Activated CD4-positive, alpha-beta T cell treated with anti-CD3 and anti-CD28 coated beads, Interleukin-2, amount 10 ng/mL, durations not matched to agents 7 days and 5 days (primary cell): ENCODE measurements at regions not wholly inside any gene's neighbourhood (a gene's known extent, or its start where the extent isn't known, plus 50 kb on each side); places are given as distances from the start of the nearest gene placed in this dataset.
"Not testable (repeated sequence)": the region's sequence is repeated elsewhere in the genome, so short reads cannot be mapped to it uniquely, and the experiment has no call there.

Source experiments
- CTCF ChIA-PET: fragments of 350-600 bp; sonication (Branson Sonifier 250); formaldehyde crosslinking; loops from one replicate; lab custom pipeline; 2021; ENCODE audit warnings: antibody characterized with exemption; lab: Charles Lee
- POLR2A ChIA-PET: fragments of 350-600 bp; sonication (Branson Sonifier 250); formaldehyde crosslinking; loops from one replicate; lab custom pipeline; 2021; ENCODE audit warnings: antibody characterized with exemption; lab: Charles Lee
- DNase-seq: peaks from one replicate; pipeline ENCODE4 v3.0.0-alpha.2; 2020
- H3K27ac Mint-ChIP-seq: one replicate; pipeline ENCODE4 v1.8.0; 2021; ENCODE audit warnings: mild to moderate bottlenecking, moderate library complexity, mixed read lengths
- H3K27me3 Mint-ChIP-seq: one replicate; pipeline ENCODE4 v1.8.0; 2021; ENCODE audit warnings: mixed read lengths
- H3K36me3 Mint-ChIP-seq: one replicate; pipeline ENCODE4 v1.8.0; 2021; ENCODE audit warnings: low read depth, mixed read lengths
- H3K4me1 Mint-ChIP-seq: one replicate; pipeline ENCODE4 v1.8.0; 2021; ENCODE audit warnings: mixed read lengths
- H3K4me3 Mint-ChIP-seq: one replicate; pipeline ENCODE4 v1.8.0; 2021; ENCODE audit warnings: mild to moderate bottlenecking, moderate library complexity, mixed read lengths
- H3K9me3 Mint-ChIP-seq: one replicate; pipeline ENCODE4 v1.8.0; 2021; ENCODE audit warnings: mixed read lengths

DNA sequence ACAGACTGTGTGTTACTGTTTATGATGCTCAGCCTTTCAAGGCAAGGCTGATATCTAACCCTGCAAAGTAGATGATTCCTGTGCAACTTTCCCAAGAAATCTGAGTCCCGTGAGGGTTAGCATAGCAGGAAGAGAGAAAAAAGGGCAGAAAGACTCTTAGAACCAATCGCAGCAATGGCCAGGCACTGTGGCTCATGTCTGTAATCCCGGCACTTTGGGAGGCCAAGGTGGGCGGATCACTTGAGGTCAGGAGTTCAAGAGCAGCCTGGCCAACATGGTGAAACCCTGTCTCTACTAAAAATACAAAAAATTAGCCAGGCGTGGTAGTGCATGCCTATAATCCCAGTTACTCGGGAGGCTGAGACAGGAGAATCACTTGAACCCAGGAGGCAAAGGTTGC lies 124.3 kb upstream of the CDH5 start:
- H3K27ac Mint-ChIP-seq, H3K27me3 Mint-ChIP-seq, H3K4me1 Mint-ChIP-seq, POLR2A ChIA-PET, H3K36me3 Mint-ChIP-seq, DNase-seq, H3K4me3 Mint-ChIP-seq, CTCF ChIA-PET, H3K9me3 Mint-ChIP-seq: not testable (repeated sequence)

DNA sequence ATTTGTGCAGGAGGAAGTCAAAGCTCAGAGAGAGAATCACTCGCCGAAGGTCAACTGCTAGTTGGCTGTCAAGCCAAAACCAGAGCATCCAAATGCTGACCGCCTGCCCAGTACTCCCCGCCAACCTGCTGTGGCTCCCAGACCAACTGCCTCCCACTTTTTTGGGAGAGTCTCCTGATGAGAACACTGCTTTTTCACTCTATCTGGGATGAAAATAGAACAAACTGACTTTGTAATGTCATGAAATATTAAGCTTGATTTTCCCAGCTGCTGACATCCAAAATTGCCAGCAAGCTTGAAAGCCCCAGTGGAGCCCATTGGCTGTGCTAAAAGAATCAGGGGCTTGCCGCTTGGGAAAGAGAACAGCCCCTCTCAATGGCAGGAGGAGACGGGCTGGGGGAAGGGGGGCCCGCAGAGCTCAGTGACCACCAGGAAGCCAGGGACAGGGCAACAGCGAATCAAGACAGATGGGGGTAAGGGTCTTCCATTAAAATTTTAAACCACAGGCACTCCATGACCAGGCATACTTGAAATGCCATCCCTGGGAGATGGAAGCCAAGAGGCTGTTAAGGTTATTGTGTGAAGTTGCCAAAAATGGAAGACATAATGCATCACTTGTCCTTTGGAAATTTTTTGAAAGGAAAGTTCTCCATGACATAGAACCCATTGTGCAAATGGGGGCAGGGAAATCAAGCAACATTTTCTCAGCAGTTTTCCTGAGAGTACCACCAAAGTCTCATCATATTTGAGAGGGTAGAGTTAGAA lies 125.7 kb upstream of the CDH5 start:
- Mint-ChIP-seq H3K9me3 (no peaks in the 10 kb centered on the region), H3K27ac (no peak overlapping the region), H3K36me3 (no peaks in the 10 kb centered on the region), H3K4me3 (no peak overlapping the region), H3K4me1 (no peaks in the 10 kb centered on the region), H3K27me3 (peaks cover 2% of the 10 kb centered on the region)
- no peak for DNase-seq
- ChIA-PET POLR2A (no interaction called here), CTCF (no interaction called here)

DNA sequence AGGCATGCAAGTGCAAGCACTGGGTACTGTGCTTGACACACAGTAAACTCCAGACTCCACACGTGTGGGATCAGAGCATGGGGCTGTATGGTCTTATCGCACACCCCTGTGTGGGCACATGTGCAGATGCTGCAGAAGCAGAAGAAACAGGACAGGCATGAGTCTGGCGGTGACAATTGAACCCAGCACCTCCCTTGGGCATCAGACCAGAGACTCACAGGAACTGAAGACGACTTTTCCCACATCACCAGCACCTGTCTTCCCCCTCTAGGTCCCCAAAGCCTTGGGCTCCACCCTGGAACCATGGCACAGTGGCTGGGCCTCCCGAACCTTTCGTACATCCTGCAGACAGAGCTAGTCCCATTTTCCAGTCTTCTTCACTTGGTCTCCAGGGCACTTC lies 126.4 kb upstream of the CDH5 start:
- DNase-seq, result no peak
- Mint-ChIP-seq H3K27me3 (peaks cover 2% of the 10 kb centered on the region), H3K36me3 (no peaks in the 10 kb centered on the region), H3K9me3 (no peaks in the 10 kb centered on the region), H3K27ac (no peak overlapping the region), H3K4me3 (no peak overlapping the region), H3K4me1 (no peaks in the 10 kb centered on the region)
- ChIA-PET POLR2A (no interaction called here), CTCF (no interaction called here)

DNA sequence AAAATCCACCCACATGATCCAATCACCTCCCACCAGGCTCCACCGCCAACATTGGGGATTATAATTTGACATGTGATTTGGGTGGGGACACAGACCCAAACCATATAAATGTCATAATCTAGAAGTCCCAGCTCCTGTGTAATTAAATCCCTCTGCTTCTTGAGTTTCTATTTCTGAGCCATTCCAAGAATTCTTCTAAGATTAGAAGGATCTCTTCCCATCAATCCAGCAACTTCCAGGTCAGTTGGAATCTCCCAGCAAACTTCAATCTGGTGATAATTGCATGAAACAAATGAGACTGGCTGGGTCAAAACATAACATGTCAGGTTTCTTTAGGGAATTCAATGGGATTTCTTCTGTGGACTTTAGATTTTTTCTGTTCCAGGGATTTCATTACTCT lies 127.8 kb upstream of the CDH5 start:
- ChIA-PET CTCF (no interaction called here), POLR2A (no interaction called here)
- H3K36me3 Mint-ChIP-seq, result no peaks in the 10 kb centered on the region
- peaks cover 2% of the 10 kb centered on the region for H3K27me3 Mint-ChIP-seq
- no peak overlapping the region for H3K27ac Mint-ChIP-seq
- H3K9me3 Mint-ChIP-seq, result no peaks in the 10 kb centered on the region
- DNase-seq, result no peak
- H3K4me3 Mint-ChIP-seq, result no peak overlapping the region
- no peaks in the 10 kb centered on the region for H3K4me1 Mint-ChIP-seq

- no peaks in the 10 kb centered on the region for H3K4me1 Mint-ChIP-seq
- DNase-seq, result no peak
- ChIA-PET POLR2A (no interaction called here), CTCF (no interaction called here)
- H3K9me3 Mint-ChIP-seq, result no peaks in the 10 kb centered on the region
- no peaks in the 10 kb centered on the region for H3K36me3 Mint-ChIP-seq
- H3K27ac Mint-ChIP-seq, result no peak overlapping the region
- no peak overlapping the region for H3K4me3 Mint-ChIP-seq
- no peaks in the 10 kb centered on the region for H3K27me3 Mint-ChIP-seq
Measured at GRCh38 chr16:66236301-66236700, 130.2 kb upstream of the CDH5 start.

DNA sequence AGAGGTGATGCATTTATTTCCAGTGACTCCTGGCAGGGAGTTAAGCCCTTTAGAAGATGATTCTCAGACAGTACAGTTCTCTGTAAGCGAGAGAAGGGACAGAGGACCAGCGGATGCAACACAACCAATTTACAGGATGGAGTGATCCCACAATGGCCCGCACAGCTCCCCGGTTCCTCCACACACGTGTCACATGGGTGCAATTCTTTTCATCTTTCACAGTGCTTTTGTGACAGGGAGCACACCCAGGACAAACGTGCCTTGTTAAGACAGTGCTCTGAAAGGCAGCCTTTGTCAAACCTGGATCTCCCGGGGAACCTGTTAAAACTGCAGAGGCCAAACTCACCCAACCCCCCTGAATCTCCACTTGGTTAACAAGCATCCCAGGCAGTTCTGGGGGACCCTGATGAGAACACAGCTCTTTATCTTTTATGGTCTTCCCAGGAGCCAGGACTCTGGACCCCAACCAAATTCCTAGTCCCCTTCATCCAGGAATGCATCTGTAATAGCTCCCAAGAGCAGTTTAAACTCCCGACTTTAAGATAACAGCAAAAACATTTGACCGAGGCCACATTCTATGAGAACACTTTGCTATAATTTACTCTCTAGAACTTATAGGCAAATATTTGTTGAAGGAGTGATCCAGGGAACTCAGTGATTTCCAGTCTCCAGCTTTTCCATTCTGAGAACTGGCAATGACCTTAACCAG lies 134.9 kb upstream of the CDH5 start:
- no peaks in the 10 kb centered on the region for H3K9me3 Mint-ChIP-seq
- no peak overlapping the region for H3K27ac Mint-ChIP-seq
- ChIA-PET POLR2A (no interaction called here), CTCF (interaction anchor here (1.3 kb wide), 1 partner anchor 9 kb away, joined by 3 read pairs; no protein-coding TSS in a partner anchor)
- H3K27me3 Mint-ChIP-seq, result no peaks in the 10 kb centered on the region
- H3K36me3 Mint-ChIP-seq, result no peaks in the 10 kb centered on the region
- H3K4me1 Mint-ChIP-seq, result peaks cover 8% of the 10 kb centered on the region
- no peak overlapping the region for H3K4me3 Mint-ChIP-seq
- no peak for DNase-seq

DNA sequence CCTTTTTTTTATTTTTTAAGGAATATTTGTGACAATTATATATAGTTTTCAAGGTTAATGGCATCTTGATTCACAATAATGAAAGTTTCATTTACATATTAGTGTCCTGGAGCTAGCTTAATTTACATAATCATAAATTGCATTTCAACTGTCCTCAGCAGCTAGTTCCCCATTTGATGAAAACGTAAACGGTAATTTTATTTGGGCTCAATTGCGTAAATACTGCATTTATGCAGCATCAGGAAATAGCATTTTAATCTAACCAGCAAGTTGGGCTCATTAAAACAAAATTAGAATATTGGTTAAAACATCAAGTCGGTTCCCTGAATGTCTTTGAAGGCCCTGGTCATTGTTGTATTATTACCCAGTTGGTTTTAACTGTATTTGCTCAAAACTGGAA lies 136.8 kb upstream of the CDH5 start:
- Mint-ChIP-seq H3K27me3 (no peaks in the 10 kb centered on the region), H3K4me1 (peaks cover 8% of the 10 kb centered on the region), H3K27ac (no peak overlapping the region), H3K4me3 (no peak overlapping the region), H3K9me3 (no peaks in the 10 kb centered on the region), H3K36me3 (no peaks in the 10 kb centered on the region)
- CTCF ChIA-PET, result no interaction called here
- POLR2A ChIA-PET, result no interaction called here
- no peak for DNase-seq

GRCh38 chr16:66228792-66229191 lies 137.7 kb upstream of the CDH5 start:
- H3K27me3 Mint-ChIP-seq, result no peaks in the 10 kb centered on the region
- H3K4me1 Mint-ChIP-seq, result peaks cover 8% of the 10 kb centered on the region
- ChIA-PET CTCF (no interaction called here), POLR2A (no interaction called here)
- DNase-seq, result no peak
- H3K36me3 Mint-ChIP-seq, result no peaks in the 10 kb centered on the region
- H3K4me3 Mint-ChIP-seq, result no peak overlapping the region
- no peak overlapping the region for H3K27ac Mint-ChIP-seq
- H3K9me3 Mint-ChIP-seq, result no peaks in the 10 kb centered on the region

- DNase-seq, result no peak
- peaks cover 3% of the 10 kb centered on the region for H3K27me3 Mint-ChIP-seq
- H3K4me1 Mint-ChIP-seq, result peaks cover 8% of the 10 kb centered on the region
- ChIA-PET POLR2A (no interaction called here), CTCF (no interaction called here)
- H3K4me3 Mint-ChIP-seq, result no peak overlapping the region
- no peaks in the 10 kb centered on the region for H3K36me3 Mint-ChIP-seq
- H3K9me3 Mint-ChIP-seq, result no peaks in the 10 kb centered on the region
- no peak overlapping the region for H3K27ac Mint-ChIP-seq
Measured at GRCh38 chr16:66227766-66228530, 138.5 kb upstream of the CDH5 start.

- no peaks in the 10 kb centered on the region for H3K9me3 Mint-ChIP-seq
- POLR2A ChIA-PET, result no interaction called here
- H3K4me3 Mint-ChIP-seq, result no peak overlapping the region
- DNase-seq, result no peak
- CTCF ChIA-PET, result no interaction called here
- peaks cover 3% of the 10 kb centered on the region for H3K27me3 Mint-ChIP-seq
- H3K36me3 Mint-ChIP-seq, result no peaks in the 10 kb centered on the region
- peaks cover 8% of the 10 kb centered on the region for H3K4me1 Mint-ChIP-seq
- no peak overlapping the region for H3K27ac Mint-ChIP-seq
Measured at GRCh38 chr16:66226762-66227161, 139.7 kb upstream of the CDH5 start.

- CTCF ChIA-PET, result no interaction called here
- Mint-ChIP-seq H3K36me3 (no peaks in the 10 kb centered on the region), H3K4me3 (no peak overlapping the region), H3K27me3 (peaks cover 3% of the 10 kb centered on the region), H3K9me3 (no peaks in the 10 kb centered on the region), H3K27ac (no peak overlapping the region), H3K4me1 (peaks cover 8% of the 10 kb centered on the region)
- no peak for DNase-seq
- POLR2A ChIA-PET, result no interaction called here
Measured at GRCh38 chr16:66225696-66226095, 140.8 kb upstream of the CDH5 start.

- ChIA-PET POLR2A (no interaction called here), CTCF (no interaction called here)
- no peak for DNase-seq
- no peaks in the 10 kb centered on the region for H3K9me3 Mint-ChIP-seq
- H3K36me3 Mint-ChIP-seq, result no peaks in the 10 kb centered on the region
- peaks cover 3% of the 10 kb centered on the region for H3K27me3 Mint-ChIP-seq
- H3K27ac Mint-ChIP-seq, result no peak overlapping the region
- H3K4me3 Mint-ChIP-seq, result no peak overlapping the region
- H3K4me1 Mint-ChIP-seq, result peaks cover 8% of the 10 kb centered on the region
Measured at GRCh38 chr16:66224626-66225025, 141.9 kb upstream of the CDH5 start.

DNA sequence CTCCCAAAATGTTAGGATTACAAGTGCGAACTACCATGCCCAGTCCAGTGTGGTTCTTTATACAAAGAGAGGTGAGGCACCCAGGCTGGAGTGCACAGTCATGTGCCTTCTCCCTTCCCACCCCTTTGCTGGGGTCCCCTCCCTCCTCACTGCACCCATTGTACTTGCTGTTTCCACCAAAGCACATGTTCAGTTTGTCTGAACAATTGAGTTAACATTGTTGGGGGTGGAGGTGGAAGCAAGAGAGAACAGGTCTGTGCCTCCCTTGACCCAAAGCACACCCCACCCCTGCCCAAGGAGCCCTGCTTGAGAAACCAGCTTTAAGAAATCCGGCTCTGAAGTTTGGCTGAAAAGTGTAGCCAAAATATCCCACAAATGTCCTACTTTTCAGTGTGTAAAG lies 142.3 kb upstream of the CDH5 start:
- ChIA-PET POLR2A (no interaction called here), CTCF (no interaction called here)
- Mint-ChIP-seq H3K4me1 (peaks cover 7% of the 10 kb centered on the region), H3K27me3 (peaks cover 3% of the 10 kb centered on the region), H3K27ac (no peak overlapping the region), H3K4me3 (no peak overlapping the region), H3K9me3 (no peaks in the 10 kb centered on the region), H3K36me3 (no peaks in the 10 kb centered on the region)
- no peak for DNase-seq
